ENCODE measurements at regions not wholly inside any gene's neighbourhood (a gene's known extent, or its start where the extent isn't known, plus 50 kb on each side); places are given as distances from the start of the nearest gene placed in this dataset.
"Not testable (repeated sequence)": the region's sequence is repeated elsewhere in the genome, so short reads cannot be mapped to it uniquely, and the experiment has no call there.

GRCh38 chr2:14756122-14756541 is 123.6 kb downstream of the LRATD1 start:
- DNase-seq = no peak

GRCh38 chr2:14756981-14757657 is 124.6 kb downstream of the LRATD1 start:
- no peak for DNase-seq

GRCh38 chr2:14759082-14759481 is 126.6 kb downstream of the LRATD1 start:
- DNase-seq = no peak

GRCh38 chr2:14760169-14760568 is 127.7 kb downstream of the LRATD1 start:
- no peak for DNase-seq

GRCh38 chr2:14761118-14761517 is 128.6 kb downstream of the LRATD1 start:
- no peak for DNase-seq

- no peak for DNase-seq
Observed at GRCh38 chr2:14773696-14774095, 141.2 kb downstream of the LRATD1 start.

GRCh38 chr2:14774436-14774968 is 142.0 kb downstream of the LRATD1 start:
- DNase-seq = no peak

- no peak for DNase-seq
Observed at GRCh38 chr2:14776216-14776615, 143.7 kb downstream of the LRATD1 start.

GRCh38 chr2:14778015-14778414 is 145.5 kb downstream of the LRATD1 start:
- no peak for DNase-seq

- no peak for DNase-seq
Observed at GRCh38 chr2:14779252-14779651, 146.7 kb downstream of the LRATD1 start.

GRCh38 chr2:14781142-14781541 is 148.6 kb downstream of the LRATD1 start:
- no peak for DNase-seq

- not testable (repeated sequence) for DNase-seq
Observed at GRCh38 chr2:14788814-14789213, 156.3 kb downstream of the LRATD1 start.

GRCh38 chr2:14790041-14790640 is 157.6 kb downstream of the LRATD1 start:
- DNase-seq = no peak

GRCh38 chr2:14803994-14804393 is 171.5 kb downstream of the LRATD1 start:
- DNase-seq = no peak

- DNase-seq = no peak
Observed at GRCh38 chr2:14804902-14805301, 172.4 kb downstream of the LRATD1 start.

GRCh38 chr2:14806613-14807012 is 174.1 kb downstream of the LRATD1 start:
- no peak for DNase-seq

GRCh38 chr2:14815201-14815600 is 182.7 kb downstream of the LRATD1 start:
- DNase-seq = no peak

- no peak for DNase-seq
Observed at GRCh38 chr2:14816069-14817060, 183.8 kb downstream of the LRATD1 start.

GRCh38 chr2:14817848-14818247 is 185.3 kb downstream of the LRATD1 start:
- DNase-seq = no peak

- DNase-seq = no peak
Observed at GRCh38 chr2:14826518-14826917, 194.0 kb downstream of the LRATD1 start.

- no peak for DNase-seq
Observed at GRCh38 chr2:14827226-14828023, 194.9 kb downstream of the LRATD1 start.

- DNase-seq = no peak
Observed at GRCh38 chr2:14828223-14828622, 195.7 kb downstream of the LRATD1 start.
